Left lung (tissue), 4 donors: ENCODE measurements at regions not wholly inside any gene's neighbourhood (a gene's known extent, or its start where the extent isn't known, plus 50 kb on each side); places are given as distances from the start of the nearest gene placed in this dataset.
A peak's percentile ranks its signal among the peaks of the same experiment; 100 is the strongest.

Experiments
- ATAC-seq: fragments of 200-7000 bp; cut with Tn5 transposase; one replicate; pipeline ENCODE4 v1.9.1; 2020; ENCODE audit warnings: moderate library complexity
- DNase-seq, 4 donors: peaks; one replicate each; pipeline ENCODE4 v3.0.0-alpha.2; 2013 to 2020
- H3K27ac ChIP-seq, 2 donors: fragments of 200-600 bp; sonication (generic) in 1 of 2; one replicate each; pipeline versions ENCODE4 v1.5.0 to v1.8.0; 2020 to 2021
- H3K27me3 ChIP-seq, 2 donors: fragments of 200-600 bp; sonication (generic) in 1 of 2; one replicate each; pipeline versions ENCODE4 v1.5.0 to v1.8.0; 2020 to 2021
- H3K36me3 ChIP-seq, 2 donors: fragments of 200-600 bp; sonication (generic) in 1 of 2; one replicate each; pipeline versions ENCODE4 v1.5.0 to v1.8.0; 2020 to 2021
- H3K4me1 ChIP-seq, 2 donors: fragments of 200-600 bp; one replicate each; pipeline ENCODE4 v1.8.0; 2021
- H3K4me3 ChIP-seq, 2 donors: fragments of 200-600 bp; sonication (generic) in 1 of 2; one replicate each; pipeline versions ENCODE4 v1.5.0 to v1.8.0; 2020 to 2021; ENCODE audit warnings: mild to moderate bottlenecking in 1 of 2
- H3K9me3 ChIP-seq, 2 donors: fragments of 200-600 bp; sonication (generic) in 1 of 2; one replicate each; pipeline versions ENCODE4 v1.5.0 to v1.8.0; 2020 to 2021
- CTCF ChIP-seq, 2 donors: fragments of 200-600 bp; sonication (generic) in 1 of 2; IDR thresholded peaks; one replicate each; pipeline versions ENCODE4 v1.5.0 to v1.8.0; 2021; ENCODE audit warnings: antibody characterized with exemption in 2 of 2
- intact Hi-C, 2 donors: fragments of 100-400 bp; cut with DNase I; formaldehyde crosslinking; loops; one replicate each; pipeline versions ENCODE4 v1.11.2 to v1.14.2; 2022
- donor health status: DM: no; HTN: yes; CAD: no.
- donor health status: DM: no; HTN: no; CAD: no.

- H3K9me3 ChIP-seq = no peaks in the 10 kb centered on the region
- no peaks in the 10 kb centered on the region for H3K4me1 ChIP-seq
- H3K4me3 ChIP-seq = no peak overlapping the region
- no peaks in the 10 kb centered on the region for H3K36me3 ChIP-seq
- DNase-seq = peak in 2 of 4 donors; percentile 18 to 35
- intact Hi-C loops = no loop called here
- peak; percentile 66 for ATAC-seq
- peak in 1 of 2 donors; percentile 30 for TF ChIP-seq CTCF (IDR thresholded peaks at IDR 0.05)
- H3K27me3 ChIP-seq = no peaks in the 10 kb centered on the region
- H3K27ac ChIP-seq = no peak overlapping the region
These were observed 1322.3 kb upstream of the SEL1L start for GRCh38 chr14:82855912-82856391.

- intact Hi-C loops = no loop called here
- no peak for ATAC-seq
- Histone ChIP-seq H3K4me3 (no peak overlapping the region), H3K4me1 (no peaks in the 10 kb centered on the region), H3K27ac (no peak overlapping the region), H3K9me3 (peaks cover 0 to 13% of the 10 kb centered on the region in 2 donors), H3K27me3 (no peaks in the 10 kb centered on the region), H3K36me3 (no peaks in the 10 kb centered on the region)
- no peak for TF ChIP-seq CTCF (IDR thresholded peaks at IDR 0.05)
- no peak for DNase-seq
These were observed 1327.7 kb upstream of the SEL1L start for GRCh38 chr14:82861313-82861712.

- Histone ChIP-seq H3K4me1 (no peaks in the 10 kb centered on the region), H3K27ac (no peak overlapping the region), H3K9me3 (no peaks in the 10 kb centered on the region), H3K4me3 (no peak overlapping the region), H3K27me3 (no peaks in the 10 kb centered on the region), H3K36me3 (no peaks in the 10 kb centered on the region)
- intact Hi-C loops = no loop called here
- ATAC-seq (no peak), DNase-seq (no peak)
- no peak for TF ChIP-seq CTCF (IDR thresholded peaks at IDR 0.05)
These were observed 1338.8 kb upstream of the SEL1L start for GRCh38 chr14:82872494-82872893.

GRCh38 chr14:82878951-82879350 is 1345.3 kb upstream of the SEL1L start:
- intact Hi-C loops = no loop called here

GRCh38 chr14:82879949-82880535 is 1346.4 kb upstream of the SEL1L start:
- no peak for ATAC-seq
- no peak for TF ChIP-seq CTCF (IDR thresholded peaks at IDR 0.05)
- no peaks in the 10 kb centered on the region for H3K4me1 ChIP-seq
- no peak overlapping the region for H3K27ac ChIP-seq
- no peak overlapping the region for H3K4me3 ChIP-seq
- DNase-seq = no peak
- peaks cover 0 to 11% of the 10 kb centered on the region in 2 donors for H3K9me3 ChIP-seq
- H3K36me3 ChIP-seq = no peaks in the 10 kb centered on the region
- no peaks in the 10 kb centered on the region for H3K27me3 ChIP-seq
- intact Hi-C loops = no loop called here

More at GRCh38 chr14:82878951-82879350, 1345.3 kb upstream of the SEL1L start:
- no peaks in the 10 kb centered on the region for H3K4me1 ChIP-seq
- ATAC-seq = no peak
- H3K36me3 ChIP-seq = no peaks in the 10 kb centered on the region
- H3K9me3 ChIP-seq = peaks cover 0 to 5% of the 10 kb centered on the region in 2 donors
- H3K27ac ChIP-seq = no peak overlapping the region
- no peaks in the 10 kb centered on the region for H3K27me3 ChIP-seq
- DNase-seq = no peak
- H3K4me3 ChIP-seq = no peak overlapping the region
- no peak for TF ChIP-seq CTCF (IDR thresholded peaks at IDR 0.05)
